NCI-H1417 (cell line): ENCODE measurements at regions not wholly inside any gene's neighbourhood (a gene's known extent, or its start where the extent isn't known, plus 50 kb on each side); places are given as distances from the start of the nearest gene placed in this dataset.
"Not testable (repeated sequence)": the region's sequence is repeated elsewhere in the genome, so short reads cannot be mapped to it uniquely, and the experiment has no call there.

Experiments used
- DNase-seq, 3 experiments: peaks; one replicate each; lab custom pipeline; 2025; lab: John Stamatoyannopoulos, UW

- DNase-seq, result no peak
Observed at GRCh38 chr12:58310809-58311622, 369.6 kb downstream of the ATP23 start.

- no peak for DNase-seq
Observed at GRCh38 chr12:58313091-58313855, 371.9 kb downstream of the ATP23 start.

DNA sequence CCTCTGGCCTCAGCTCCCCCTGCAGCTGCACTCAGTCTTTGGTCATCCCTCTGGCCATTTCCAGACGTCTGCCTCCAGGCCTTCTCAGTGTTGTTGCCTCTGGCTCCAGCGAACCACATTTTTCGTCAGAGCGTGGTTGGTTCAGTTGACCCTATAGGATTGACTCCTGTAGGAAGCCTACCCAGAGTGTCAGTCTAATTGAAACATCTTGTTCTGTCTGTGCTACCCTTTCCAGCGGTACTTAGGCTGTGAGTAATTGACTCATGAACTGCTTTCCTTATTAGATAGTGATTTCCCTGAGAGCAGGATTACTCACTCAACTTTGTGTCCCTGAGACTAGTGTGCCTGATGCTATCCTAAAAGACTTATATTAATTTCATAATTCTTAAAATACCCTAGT, 373.2 kb downstream of the ATP23 start:
- no peak for DNase-seq

DNA sequence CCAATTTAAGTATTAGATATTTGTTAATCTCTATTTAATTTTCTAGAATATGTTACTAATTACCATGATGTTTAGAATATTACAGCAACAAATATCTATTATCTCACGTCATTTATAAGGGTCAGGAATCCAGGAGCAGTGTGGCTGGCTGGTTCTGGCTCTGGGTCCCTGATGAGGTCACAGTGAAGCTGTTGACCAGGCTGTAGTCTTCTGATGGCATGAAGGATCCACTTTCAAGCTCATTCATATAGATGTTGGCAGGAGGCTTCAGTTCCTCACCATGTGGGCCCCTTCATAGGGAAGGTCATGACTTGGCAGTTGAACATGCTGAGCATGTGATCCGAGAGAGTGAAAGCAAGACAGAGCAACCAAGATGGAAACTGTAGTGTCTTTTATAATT, 375.6 kb downstream of the ATP23 start:
- no peak for DNase-seq

GRCh38 chr12:58321414-58321813, 380.0 kb downstream of the ATP23 start:
- DNase-seq, result no peak

DNA sequence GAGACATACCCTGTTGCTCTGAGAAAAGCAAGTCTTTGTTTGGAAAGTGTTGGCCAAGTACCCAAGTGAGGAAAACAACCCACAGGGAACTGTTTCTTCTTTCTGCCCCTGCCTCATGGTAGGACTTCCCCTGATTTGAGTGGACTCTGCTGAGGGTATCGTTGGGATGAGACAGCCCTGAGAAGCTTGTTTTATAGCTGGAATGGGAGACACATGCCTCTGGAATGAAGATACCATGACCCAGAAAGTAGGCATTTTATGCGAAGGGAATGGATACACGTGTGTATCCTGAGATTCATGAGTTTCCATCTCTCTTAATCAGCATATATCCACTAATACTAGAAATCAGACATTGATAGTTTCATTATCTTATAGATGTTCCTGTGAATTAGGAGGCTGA, 382.3 kb downstream of the ATP23 start:
- DNase-seq, result no peak

- DNase-seq, result no peak
Observed at GRCh38 chr12:58325561-58325960, 384.2 kb downstream of the ATP23 start.

DNA sequence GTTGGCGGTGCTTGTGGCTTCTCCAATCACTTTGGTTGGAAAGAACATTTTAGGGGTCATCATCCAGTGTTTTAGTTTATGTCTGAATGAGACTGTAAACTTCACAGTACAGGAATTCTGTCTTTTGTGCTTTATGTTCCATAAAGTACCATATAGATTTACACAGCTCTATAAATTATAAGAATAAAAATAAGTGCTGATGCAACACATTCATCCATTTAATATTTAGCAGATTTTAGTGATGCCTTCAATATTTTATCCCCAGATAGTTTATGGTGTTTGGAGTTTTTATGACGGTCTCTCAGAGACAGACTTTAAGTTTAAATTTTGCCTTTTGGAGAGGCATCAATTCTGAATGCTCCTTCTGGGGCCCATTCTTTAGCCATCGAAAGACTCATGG, 385.2 kb downstream of the ATP23 start:
- DNase-seq, result no peak

- DNase-seq, result not testable (repeated sequence)
Observed at GRCh38 chr12:58336581-58337242, 395.3 kb downstream of the ATP23 start.

- not testable (repeated sequence) for DNase-seq
Observed at GRCh38 chr12:58337539-58337938, 396.2 kb downstream of the ATP23 start.

DNA sequence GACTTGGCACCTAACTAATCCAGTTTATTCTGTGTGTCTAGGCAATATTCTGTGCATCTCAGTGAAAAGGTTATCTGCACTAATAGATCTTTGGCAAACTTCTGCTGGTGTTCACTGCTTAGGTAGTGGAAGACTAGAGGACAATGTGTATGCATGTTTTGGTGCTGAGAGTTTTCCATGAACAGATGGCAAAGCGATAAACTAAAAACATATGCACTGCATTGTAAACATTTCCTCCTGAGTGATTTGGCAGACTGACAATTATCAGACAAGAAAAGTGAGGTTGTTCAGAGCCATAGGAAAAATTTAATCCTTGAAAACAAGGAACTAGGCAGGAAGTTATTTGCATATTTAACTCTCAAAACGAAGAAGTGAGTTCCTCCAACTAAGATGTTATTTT, 400.4 kb downstream of the ATP23 start:
- DNase-seq, result peak in 2 of 3 experiments; percentile 24 to 63

DNA sequence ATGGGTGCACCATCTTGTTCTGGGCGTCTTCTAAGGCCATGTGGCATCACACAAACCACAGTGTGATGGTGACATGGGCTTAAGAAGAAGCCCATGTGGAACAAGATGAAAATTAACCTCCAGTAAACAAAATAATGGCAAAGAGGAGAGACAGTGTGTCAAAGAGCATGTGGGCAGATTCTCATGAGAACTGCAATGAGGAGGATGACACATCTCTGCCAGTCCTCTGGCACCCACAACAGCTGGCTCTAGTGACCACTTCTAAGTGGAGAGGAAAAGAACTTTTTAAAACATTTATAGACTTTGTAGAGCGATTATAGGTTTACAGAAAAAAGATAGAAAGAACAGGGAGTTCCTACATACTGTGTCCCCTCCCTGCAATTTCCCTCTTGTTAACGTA, 401.4 kb downstream of the ATP23 start:
- DNase-seq, result no peak

DNA sequence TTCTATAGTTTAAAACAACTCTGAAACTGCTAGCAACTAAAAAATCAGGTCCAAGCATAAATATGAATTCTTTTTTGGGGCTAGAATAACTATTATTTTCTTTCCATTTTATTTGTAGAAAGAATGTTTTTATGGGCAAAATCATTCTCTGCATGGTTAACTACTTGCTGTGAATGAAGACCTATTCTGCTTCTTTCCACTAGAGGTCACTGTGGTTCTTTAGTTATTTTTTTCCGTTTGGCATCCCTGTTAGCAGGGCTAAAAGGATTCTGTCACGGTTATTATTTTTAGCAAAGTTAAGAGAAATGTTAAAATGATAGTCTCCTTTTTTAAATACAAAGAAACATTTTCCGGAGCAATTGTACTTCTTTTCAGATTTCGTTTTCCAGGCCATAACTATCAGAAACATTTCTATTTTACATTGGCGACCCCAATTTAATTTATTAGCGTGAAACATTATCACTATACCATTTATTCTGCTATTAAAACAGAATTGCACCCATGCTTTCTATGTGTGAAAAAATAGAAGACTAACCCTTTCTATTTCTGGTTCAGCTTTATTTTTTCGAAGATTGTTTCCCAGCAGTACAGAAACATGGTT, 404.8 kb downstream of the ATP23 start:
- DNase-seq, result peak; percentile 37 to 86 (median 63)

GRCh38 chr12:58347188-58347587, 405.8 kb downstream of the ATP23 start:
- DNase-seq, result peak in 1 of 3 experiments; percentile 31

GRCh38 chr12:58347691-58348090, 406.3 kb downstream of the ATP23 start:
- DNase-seq, result no peak

DNA sequence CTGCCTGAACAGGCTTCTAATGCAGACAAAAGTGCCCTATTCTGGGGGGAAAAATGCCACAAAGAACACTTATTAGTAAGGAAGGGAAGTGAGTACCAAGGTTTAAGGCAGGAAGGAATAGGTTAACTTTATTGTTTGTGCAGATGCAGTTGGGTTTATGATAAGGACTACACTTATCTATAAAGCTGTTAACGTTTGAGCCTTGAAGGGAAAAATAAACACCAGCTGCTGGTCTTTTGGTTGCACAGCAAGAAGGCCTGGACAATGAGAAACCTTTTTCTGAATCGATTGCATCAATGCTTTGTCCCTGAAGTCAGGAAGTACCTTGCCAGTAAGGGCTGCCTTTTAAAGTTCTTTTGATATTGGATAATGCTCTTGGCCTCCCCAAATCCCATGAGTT, 407.8 kb downstream of the ATP23 start:
- no peak for DNase-seq

DNA sequence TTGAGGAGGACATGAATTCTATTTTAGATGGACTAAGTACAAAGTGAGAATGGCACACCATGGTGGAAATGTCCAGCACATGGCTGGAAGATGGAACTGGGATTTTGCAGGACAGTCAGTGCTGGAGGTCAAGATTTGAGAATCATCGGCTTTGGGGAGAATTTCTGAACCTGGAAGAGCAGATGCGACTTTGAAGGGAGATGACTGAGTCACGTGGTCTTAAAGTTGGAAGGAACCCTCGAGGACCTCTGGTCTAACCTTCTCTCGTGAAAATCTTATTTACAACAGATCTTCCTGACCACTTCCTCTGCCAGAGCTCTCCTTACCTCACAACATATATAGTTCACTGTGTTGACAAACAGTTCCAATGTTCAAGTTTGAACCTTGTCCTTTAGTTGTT, 415.4 kb downstream of the ATP23 start:
- no peak for DNase-seq

DNA sequence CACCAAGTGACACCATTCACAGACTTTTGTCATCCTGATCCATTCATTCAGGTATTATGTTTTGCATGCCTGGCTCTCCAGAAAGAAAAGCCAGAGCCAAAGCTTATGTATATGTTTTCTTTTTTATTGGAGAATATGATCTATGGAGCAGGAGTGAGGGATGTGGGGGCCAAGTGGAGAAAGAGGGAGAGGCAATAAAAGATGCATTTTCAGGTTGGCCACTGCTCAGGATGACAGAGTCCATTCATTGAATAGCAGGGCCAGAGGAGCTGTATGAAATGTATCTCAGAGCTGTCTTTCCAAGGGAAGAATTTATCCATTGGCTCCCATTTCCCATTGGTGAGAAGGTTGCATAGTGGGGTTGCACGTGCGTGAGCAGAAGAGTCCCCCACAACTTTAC, 416.1 kb downstream of the ATP23 start:
- DNase-seq, result no peak

DNA sequence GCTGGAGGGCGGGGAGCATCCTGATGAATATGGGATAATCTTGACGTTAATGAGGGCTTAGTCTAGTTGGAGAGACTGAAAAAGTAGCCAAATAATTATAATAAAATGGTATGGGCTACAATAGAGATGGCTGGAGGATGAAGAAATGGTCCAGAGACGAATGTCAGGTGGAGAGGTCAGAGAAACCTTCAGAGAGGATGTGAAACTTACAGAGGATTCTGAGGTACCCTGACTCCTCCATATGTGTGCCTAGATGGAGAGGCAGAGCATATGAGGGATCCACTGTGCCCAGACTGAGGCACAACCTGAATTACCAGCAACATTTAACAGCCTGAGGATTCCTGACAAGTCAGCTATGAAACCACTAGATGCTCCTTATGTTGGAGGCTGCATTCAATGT, 417.0 kb downstream of the ATP23 start:
- DNase-seq, result no peak

DNA sequence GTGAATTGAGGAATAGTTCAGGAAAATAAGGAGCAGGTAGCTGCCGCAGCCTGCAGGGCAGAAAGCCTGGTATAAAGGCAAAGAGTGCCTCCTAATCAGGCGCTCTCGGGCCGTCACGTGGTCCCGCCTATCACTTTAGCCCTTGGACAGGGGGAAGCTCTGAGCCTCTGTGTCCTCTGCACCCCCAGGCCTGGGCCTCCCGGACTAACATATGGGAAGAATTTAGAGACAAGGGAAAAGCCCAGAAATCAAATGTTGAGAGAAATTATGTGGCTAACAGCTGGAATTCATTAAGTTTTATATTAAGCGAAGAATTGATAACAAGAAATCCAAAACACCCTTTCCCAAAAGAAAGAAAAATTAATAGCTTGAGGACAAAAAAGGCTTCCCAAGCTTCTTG, 417.7 kb downstream of the ATP23 start:
- DNase-seq, result no peak

- DNase-seq, result no peak
Observed at GRCh38 chr12:58361056-58361455, 419.7 kb downstream of the ATP23 start.

- no peak for DNase-seq
Observed at GRCh38 chr12:58363971-58364370, 422.6 kb downstream of the ATP23 start.
